ENCODE measurements at regions not wholly inside any gene's neighbourhood (a gene's known extent, or its start where the extent isn't known, plus 50 kb on each side); places are given as distances from the start of the nearest gene placed in this dataset.
"Not testable (repeated sequence)": the region's sequence is repeated elsewhere in the genome, so short reads cannot be mapped to it uniquely, and the experiment has no call there.

DNA sequence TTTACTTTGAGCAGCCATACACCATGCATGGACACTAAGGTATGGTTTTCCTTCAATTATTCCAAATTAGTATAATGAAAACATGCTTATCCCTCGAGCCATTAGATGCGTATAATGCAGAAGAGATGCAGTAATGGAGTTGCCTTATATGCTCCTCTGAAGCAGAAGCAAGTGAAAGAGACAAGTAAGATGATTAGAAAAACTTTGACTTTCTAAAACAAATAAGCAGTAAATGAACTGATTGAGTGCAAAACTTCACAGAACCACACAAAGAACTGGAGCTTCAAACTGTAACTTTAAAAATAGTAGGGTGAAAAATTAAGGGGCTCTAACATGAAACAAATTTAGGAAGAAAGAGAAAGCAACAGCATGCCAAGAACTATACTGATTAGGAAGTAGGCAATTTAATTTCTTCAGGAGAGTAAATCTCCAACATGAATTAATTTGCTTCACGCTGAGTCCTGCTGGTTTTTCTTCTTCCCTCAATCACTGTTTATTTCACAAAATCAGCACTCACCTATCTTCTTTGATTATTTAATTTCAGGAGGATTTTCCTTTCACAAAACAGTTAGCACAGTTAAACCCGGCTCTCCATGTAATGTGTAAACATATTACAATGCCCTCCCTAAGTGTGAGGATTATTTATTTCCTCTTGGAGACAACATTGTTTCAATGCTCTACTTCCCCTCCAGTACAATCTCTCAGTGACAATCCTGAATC, 90.3 kb upstream of the PAM start:
- TF ChIP-seq, protein P1, sequence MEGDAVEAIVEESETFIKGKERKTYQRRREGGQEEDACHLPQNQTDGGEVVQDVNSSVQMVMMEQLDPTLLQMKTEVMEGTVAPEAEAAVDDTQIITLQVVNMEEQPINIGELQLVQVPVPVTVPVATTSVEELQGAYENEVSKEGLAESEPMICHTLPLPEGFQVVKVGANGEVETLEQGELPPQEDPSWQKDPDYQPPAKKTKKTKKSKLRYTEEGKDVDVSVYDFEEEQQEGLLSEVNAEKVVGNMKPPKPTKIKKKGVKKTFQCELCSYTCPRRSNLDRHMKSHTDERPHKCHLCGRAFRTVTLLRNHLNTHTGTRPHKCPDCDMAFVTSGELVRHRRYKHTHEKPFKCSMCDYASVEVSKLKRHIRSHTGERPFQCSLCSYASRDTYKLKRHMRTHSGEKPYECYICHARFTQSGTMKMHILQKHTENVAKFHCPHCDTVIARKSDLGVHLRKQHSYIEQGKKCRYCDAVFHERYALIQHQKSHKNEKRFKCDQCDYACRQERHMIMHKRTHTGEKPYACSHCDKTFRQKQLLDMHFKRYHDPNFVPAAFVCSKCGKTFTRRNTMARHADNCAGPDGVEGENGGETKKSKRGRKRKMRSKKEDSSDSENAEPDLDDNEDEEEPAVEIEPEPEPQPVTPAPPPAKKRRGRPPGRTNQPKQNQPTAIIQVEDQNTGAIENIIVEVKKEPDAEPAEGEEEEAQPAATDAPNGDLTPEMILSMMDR (IDR thresholded peaks at IDR 0.05), result no peak
- H3K4me3 Mint-ChIP-seq (ENCODE audit: unreplicated experiment), result no peak overlapping the region
- H3K36me3 Mint-ChIP-seq (ENCODE audit: low read depth), result no peaks in the 10 kb centered on the region
- H3K27me3 Mint-ChIP-seq (ENCODE audit: low read depth), result no peaks in the 10 kb centered on the region
- H3K4me1 Mint-ChIP-seq (ENCODE audit: low read depth), result no peaks in the 10 kb centered on the region
- no peaks in the 10 kb centered on the region for H3K9me3 Mint-ChIP-seq (ENCODE audit: low read depth)
- no peak for DNase-seq (ENCODE audit: low spot score)
- H3K27ac Mint-ChIP-seq (ENCODE audit: unreplicated experiment), result no peak overlapping the region

GRCh38 chr5:102666164-102666946, 88.8 kb upstream of the PAM start:
- H3K27me3 Mint-ChIP-seq (ENCODE audit: low read depth), result no peaks in the 10 kb centered on the region
- peaks cover 3% of the 10 kb centered on the region for H3K36me3 Mint-ChIP-seq (ENCODE audit: low read depth)
- TF ChIP-seq, protein P1 (IDR thresholded peaks at IDR 0.05), result no peak
- no peak for DNase-seq (ENCODE audit: low spot score)
- no peaks in the 10 kb centered on the region for H3K9me3 Mint-ChIP-seq (ENCODE audit: low read depth)
- H3K4me3 Mint-ChIP-seq (ENCODE audit: unreplicated experiment), result no peak overlapping the region
- H3K27ac Mint-ChIP-seq (ENCODE audit: unreplicated experiment), result no peak overlapping the region
- peaks cover 13% of the 10 kb centered on the region for H3K4me1 Mint-ChIP-seq (ENCODE audit: low read depth)

- Mint-ChIP-seq H3K4me1 (ENCODE audit: low read depth) (peaks cover 13% of the 10 kb centered on the region), H3K36me3 (ENCODE audit: low read depth) (peaks cover 3% of the 10 kb centered on the region), H3K9me3 (ENCODE audit: low read depth) (peaks cover 2% of the 10 kb centered on the region), H3K27me3 (ENCODE audit: low read depth) (no peaks in the 10 kb centered on the region), H3K27ac (ENCODE audit: unreplicated experiment) (no peak overlapping the region), H3K4me3 (ENCODE audit: unreplicated experiment) (no peak overlapping the region)
- no peak for DNase-seq (ENCODE audit: low spot score)
- TF ChIP-seq, protein P1 (IDR thresholded peaks at IDR 0.05), result no peak
Measured at GRCh38 chr5:102668220-102668932, 86.7 kb upstream of the PAM start.

DNA sequence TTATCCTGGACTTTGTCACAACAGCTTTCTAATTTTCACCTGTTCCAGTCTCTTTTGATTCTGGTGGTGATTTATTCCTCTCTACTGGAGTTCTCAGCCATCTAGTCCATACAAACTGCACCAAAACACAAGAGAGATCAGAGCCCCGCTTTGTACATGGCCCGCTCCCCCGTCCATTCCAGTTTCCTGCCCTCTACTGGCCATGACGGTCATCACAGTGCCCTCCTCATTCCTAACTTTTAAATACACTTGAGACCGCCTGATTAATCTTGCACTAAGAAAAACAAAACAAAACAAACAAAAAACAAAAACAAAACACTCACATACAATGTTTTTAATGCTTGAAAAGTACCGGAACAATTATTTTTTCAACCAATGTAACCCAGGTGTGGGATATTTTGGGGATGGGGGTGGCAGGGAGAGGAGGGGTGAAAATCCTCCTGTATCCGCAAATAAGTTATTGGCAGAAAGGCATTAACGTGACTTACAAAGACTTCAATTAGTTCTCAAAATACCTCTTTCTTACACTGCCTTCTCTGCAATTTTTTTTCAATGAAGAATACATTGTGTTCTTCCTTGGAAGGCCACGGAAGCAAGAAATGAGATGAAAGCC, 84.8 kb upstream of the PAM start:
- peak overlapping the region; percentile 77 for H3K4me3 Mint-ChIP-seq (ENCODE audit: unreplicated experiment)
- no peak for DNase-seq (ENCODE audit: low spot score)

GRCh38 chr5:102671033-102671734, 83.9 kb upstream of the PAM start:
- not testable (repeated sequence) for H3K9me3 Mint-ChIP-seq (ENCODE audit: low read depth); H3K27me3 Mint-ChIP-seq (ENCODE audit: low read depth); H3K36me3 Mint-ChIP-seq (ENCODE audit: low read depth); DNase-seq (ENCODE audit: low spot score)
- Mint-ChIP-seq H3K4me3 (ENCODE audit: unreplicated experiment) (peak overlapping the region; percentile 77), H3K27ac (ENCODE audit: unreplicated experiment) (peak overlapping the region; percentile 80), H3K4me1 (ENCODE audit: low read depth) (peaks cover 13% of the 10 kb centered on the region)

More for the DNA sequence above, 84.8 kb upstream of the PAM start:
- peak overlapping the region; percentile 85 for H3K27ac Mint-ChIP-seq (ENCODE audit: unreplicated experiment)
- peaks cover 3% of the 10 kb centered on the region for H3K36me3 Mint-ChIP-seq (ENCODE audit: low read depth)
- H3K4me1 Mint-ChIP-seq (ENCODE audit: low read depth), result peaks cover 13% of the 10 kb centered on the region
- TF ChIP-seq, protein P1 (IDR thresholded peaks at IDR 0.05), result peak; percentile 82
- H3K9me3 Mint-ChIP-seq (ENCODE audit: low read depth), result peaks cover 5% of the 10 kb centered on the region
- H3K27me3 Mint-ChIP-seq (ENCODE audit: low read depth), result no peaks in the 10 kb centered on the region
